ENCODE measurements at regions not wholly inside any gene's neighbourhood (a gene's known extent, or its start where the extent isn't known, plus 50 kb on each side); places are given as distances from the start of the nearest gene placed in this dataset.

DNA sequence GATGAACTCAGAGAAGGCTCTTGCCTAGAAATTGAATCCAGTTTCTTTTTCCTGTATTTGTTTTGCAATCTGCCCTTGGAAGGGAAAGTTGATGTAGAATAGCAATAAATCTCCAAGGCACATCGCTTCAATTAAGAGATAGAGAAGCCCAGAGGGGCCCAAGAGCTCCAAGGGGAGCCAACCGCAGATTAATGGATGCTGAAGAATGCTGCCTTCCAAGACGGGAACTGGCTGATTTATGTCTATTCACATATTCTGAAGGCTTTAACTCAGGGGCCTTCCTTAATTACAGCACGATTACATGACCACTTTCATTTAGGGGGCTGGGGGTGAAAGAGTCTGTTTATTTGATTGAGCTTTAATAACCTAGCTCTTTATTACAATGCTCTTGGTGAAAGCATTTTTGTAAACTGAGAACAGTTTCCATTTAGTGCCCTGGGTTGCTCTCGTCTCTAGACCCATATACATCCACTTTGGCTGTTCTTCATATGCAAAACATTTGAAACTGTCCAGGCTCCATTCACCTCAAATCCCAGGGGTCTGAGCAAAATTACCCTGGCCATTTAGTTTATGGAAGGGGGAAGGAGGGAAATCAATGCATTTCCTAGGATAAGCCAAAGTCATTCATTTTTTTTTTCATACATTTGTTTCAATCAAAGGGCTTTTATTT lies 87.4 kb upstream of the CLDN14 start (continued):
- TF ChIP-seq GABPA (IDR thresholded peaks at IDR 0.05 in 1 of 2, conservative IDR thresholded peaks at IDR 0.05 in 1 of 2) (no peak), EGR1 (IDR thresholded peaks at IDR 0.05; ENCODE audit: low read depth in 2 of 2) (no peak), RXRA (IDR thresholded peaks at IDR 0.05) (no peak)
- TF ChIP-seq, protein P1, sequence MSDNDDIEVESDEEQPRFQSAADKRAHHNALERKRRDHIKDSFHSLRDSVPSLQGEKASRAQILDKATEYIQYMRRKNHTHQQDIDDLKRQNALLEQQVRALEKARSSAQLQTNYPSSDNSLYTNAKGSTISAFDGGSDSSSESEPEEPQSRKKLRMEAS (IDR thresholded peaks at IDR 0.05): no peak
- TF ChIP-seq, protein P2, sequence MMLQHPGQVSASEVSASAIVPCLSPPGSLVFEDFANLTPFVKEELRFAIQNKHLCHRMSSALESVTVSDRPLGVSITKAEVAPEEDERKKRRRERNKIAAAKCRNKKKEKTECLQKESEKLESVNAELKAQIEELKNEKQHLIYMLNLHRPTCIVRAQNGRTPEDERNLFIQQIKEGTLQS (IDR thresholded peaks at IDR 0.05): no peak

DNA sequence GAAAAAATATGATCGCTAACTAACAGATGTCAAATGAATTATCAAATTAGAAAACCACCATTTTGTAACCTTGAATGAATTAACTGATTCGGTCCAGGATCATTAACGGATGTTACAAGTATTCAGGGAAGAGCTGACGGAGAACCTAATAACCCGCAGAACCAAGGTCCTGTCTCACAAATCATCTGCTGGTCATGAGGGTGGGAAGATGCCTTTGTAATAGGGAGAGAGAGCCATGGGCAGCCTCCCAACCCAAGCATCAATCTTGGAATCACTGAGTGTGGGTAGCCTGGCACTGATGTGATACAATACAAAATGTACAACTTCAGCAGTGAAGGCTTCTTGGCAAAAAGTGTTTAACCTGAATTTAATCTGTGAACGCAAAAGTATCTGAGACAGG lies 89.6 kb upstream of the CLDN14 start:
- Histone ChIP-seq H3K9me3 (ENCODE audit: control insufficient read depth in 4 of 4, low read length in 3 of 4) (no peaks in the 10 kb centered on the region), H3K27ac (ENCODE audit: low read depth in 1 of 2, low read length in 2 of 2) (no peak overlapping the region), H3K27me3 (ENCODE audit: control insufficient read depth in 4 of 4, insufficient read depth in 4 of 4, low read length in 3 of 4) (no peaks in the 10 kb centered on the region), H3K4me3 (ENCODE audit: low read depth in 1 of 3, low read length in 3 of 3) (no peak overlapping the region), H3K9ac (ENCODE audit: low read depth in 1 of 2, low read length in 2 of 2) (no peak overlapping the region), H3K36me3 (ENCODE audit: control insufficient read depth in 4 of 4, insufficient read depth in 3 of 4, low read depth in 1 of 4, low read length in 3 of 4) (no peaks in the 10 kb centered on the region), H3K4me1 (ENCODE audit: control insufficient read depth in 4 of 4, insufficient read depth in 4 of 4, low read length in 3 of 4) (no peaks in the 10 kb centered on the region)
- WGBS: 94% methylated on average over 6 of the region's 6 CpGs
- no peak for DNase-seq (ENCODE audit: low spot score)
- TF ChIP-seq, protein P1 (IDR thresholded peaks at IDR 0.05): no peak
- TF ChIP-seq, protein P3, sequence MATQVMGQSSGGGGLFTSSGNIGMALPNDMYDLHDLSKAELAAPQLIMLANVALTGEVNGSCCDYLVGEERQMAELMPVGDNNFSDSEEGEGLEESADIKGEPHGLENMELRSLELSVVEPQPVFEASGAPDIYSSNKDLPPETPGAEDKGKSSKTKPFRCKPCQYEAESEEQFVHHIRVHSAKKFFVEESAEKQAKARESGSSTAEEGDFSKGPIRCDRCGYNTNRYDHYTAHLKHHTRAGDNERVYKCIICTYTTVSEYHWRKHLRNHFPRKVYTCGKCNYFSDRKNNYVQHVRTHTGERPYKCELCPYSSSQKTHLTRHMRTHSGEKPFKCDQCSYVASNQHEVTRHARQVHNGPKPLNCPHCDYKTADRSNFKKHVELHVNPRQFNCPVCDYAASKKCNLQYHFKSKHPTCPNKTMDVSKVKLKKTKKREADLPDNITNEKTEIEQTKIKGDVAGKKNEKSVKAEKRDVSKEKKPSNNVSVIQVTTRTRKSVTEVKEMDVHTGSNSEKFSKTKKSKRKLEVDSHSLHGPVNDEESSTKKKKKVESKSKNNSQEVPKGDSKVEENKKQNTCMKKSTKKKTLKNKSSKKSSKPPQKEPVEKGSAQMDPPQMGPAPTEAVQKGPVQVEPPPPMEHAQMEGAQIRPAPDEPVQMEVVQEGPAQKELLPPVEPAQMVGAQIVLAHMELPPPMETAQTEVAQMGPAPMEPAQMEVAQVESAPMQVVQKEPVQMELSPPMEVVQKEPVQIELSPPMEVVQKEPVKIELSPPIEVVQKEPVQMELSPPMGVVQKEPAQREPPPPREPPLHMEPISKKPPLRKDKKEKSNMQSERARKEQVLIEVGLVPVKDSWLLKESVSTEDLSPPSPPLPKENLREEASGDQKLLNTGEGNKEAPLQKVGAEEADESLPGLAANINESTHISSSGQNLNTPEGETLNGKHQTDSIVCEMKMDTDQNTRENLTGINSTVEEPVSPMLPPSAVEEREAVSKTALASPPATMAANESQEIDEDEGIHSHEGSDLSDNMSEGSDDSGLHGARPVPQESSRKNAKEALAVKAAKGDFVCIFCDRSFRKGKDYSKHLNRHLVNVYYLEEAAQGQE (IDR thresholded peaks at IDR 0.05): no peak
- no peak for TF ChIP-seq YY1 (IDR thresholded peaks at IDR 0.05)
- no peak for TF ChIP-seq EGR1 (IDR thresholded peaks at IDR 0.05; ENCODE audit: low read depth in 2 of 2)
- no peak for TF ChIP-seq FOXA1 (IDR thresholded peaks at IDR 0.05)
- TF ChIP-seq HNF4G (IDR thresholded peaks at IDR 0.05): no peak
- TF ChIP-seq, protein P2 (IDR thresholded peaks at IDR 0.05): no peak
- TF ChIP-seq JUND (IDR thresholded peaks at IDR 0.05): no peak
- no peak for TF ChIP-seq HNF4A (conservative IDR thresholded peaks at IDR 0.05)
- TF ChIP-seq, protein P4, sequence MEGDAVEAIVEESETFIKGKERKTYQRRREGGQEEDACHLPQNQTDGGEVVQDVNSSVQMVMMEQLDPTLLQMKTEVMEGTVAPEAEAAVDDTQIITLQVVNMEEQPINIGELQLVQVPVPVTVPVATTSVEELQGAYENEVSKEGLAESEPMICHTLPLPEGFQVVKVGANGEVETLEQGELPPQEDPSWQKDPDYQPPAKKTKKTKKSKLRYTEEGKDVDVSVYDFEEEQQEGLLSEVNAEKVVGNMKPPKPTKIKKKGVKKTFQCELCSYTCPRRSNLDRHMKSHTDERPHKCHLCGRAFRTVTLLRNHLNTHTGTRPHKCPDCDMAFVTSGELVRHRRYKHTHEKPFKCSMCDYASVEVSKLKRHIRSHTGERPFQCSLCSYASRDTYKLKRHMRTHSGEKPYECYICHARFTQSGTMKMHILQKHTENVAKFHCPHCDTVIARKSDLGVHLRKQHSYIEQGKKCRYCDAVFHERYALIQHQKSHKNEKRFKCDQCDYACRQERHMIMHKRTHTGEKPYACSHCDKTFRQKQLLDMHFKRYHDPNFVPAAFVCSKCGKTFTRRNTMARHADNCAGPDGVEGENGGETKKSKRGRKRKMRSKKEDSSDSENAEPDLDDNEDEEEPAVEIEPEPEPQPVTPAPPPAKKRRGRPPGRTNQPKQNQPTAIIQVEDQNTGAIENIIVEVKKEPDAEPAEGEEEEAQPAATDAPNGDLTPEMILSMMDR (IDR thresholded peaks at IDR 0.05; ENCODE audit: low read depth, low read length, missing input control): no peak

DNA sequence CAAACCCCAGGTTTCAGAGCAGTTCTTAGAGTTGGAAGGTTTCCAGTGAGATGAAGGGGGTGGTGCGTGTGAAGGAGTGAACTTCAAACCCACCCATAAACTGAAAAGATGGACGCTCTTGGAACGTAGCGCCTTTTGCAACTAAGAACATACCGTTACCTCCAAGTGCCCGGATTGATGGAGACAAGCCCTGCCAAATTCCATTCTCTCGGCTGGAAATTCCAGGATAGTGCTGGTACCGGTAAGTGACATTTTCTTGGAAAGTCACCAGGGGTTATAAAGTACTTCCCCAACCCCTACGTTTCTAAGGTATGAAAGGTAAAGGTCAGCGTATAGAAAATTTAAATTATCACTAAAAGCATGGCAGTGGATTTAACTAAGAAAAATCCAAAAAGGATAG lies 91.6 kb upstream of the CLDN14 start:
- H3K27ac ChIP-seq (ENCODE audit: low read depth in 1 of 2, low read length in 2 of 2): no peak overlapping the region
- no peaks in the 10 kb centered on the region for H3K36me3 ChIP-seq (ENCODE audit: control insufficient read depth in 4 of 4, insufficient read depth in 3 of 4, low read depth in 1 of 4, low read length in 3 of 4)
- no peaks in the 10 kb centered on the region for H3K27me3 ChIP-seq (ENCODE audit: control insufficient read depth in 4 of 4, insufficient read depth in 4 of 4, low read length in 3 of 4)
- H3K4me3 ChIP-seq (ENCODE audit: low read depth in 1 of 3, low read length in 3 of 3): no peak overlapping the region
- no peak for DNase-seq (ENCODE audit: low spot score)
- H3K4me1 ChIP-seq (ENCODE audit: control insufficient read depth in 4 of 4, insufficient read depth in 4 of 4, low read length in 3 of 4): no peaks in the 10 kb centered on the region
- no peaks in the 10 kb centered on the region for H3K9me3 ChIP-seq (ENCODE audit: control insufficient read depth in 4 of 4, low read length in 3 of 4)
- WGBS: 68% methylated on average over 10 of the region's 10 CpGs
- no peak overlapping the region for H3K9ac ChIP-seq (ENCODE audit: low read depth in 1 of 2, low read length in 2 of 2)
- TF ChIP-seq TAF1 (conservative IDR thresholded peaks at IDR 0.05): no peak
- no peak for TF ChIP-seq RAD21 (IDR thresholded peaks at IDR 0.05)
- TF ChIP-seq, protein P1 (IDR thresholded peaks at IDR 0.05): no peak
- TF ChIP-seq FOXA2 (IDR thresholded peaks at IDR 0.05): no peak
- no peak for TF ChIP-seq NR2F2 (IDR thresholded peaks at IDR 0.05)
- no peak for TF ChIP-seq HNF4A (conservative IDR thresholded peaks at IDR 0.05)
- TF ChIP-seq GABPA (IDR thresholded peaks at IDR 0.05 in 1 of 2, conservative IDR thresholded peaks at IDR 0.05 in 1 of 2): no peak
- TF ChIP-seq EGR1 (IDR thresholded peaks at IDR 0.05; ENCODE audit: low read depth in 2 of 2): no peak
- no peak for TF ChIP-seq SP1 (IDR thresholded peaks at IDR 0.05)
- TF ChIP-seq, protein P4 (IDR thresholded peaks at IDR 0.05; ENCODE audit: low read depth, low read length, missing input control): no peak
- no peak for TF ChIP-seq YY1 (IDR thresholded peaks at IDR 0.05)

Measured in liver (tissue), 8 donors.